GM21576 (cell line): ENCODE measurements at regions not wholly inside any gene's neighbourhood (a gene's known extent, or its start where the extent isn't known, plus 50 kb on each side); places are given as distances from the start of the nearest gene placed in this dataset.
"Not testable (repeated sequence)": the region's sequence is repeated elsewhere in the genome, so short reads cannot be mapped to it uniquely, and the experiment has no call there.

Experiments
- ATAC-seq: cut with Tn5 transposase; IDR thresholded peaks from one replicate; pipeline ENCODE4 v1.9.1; 2021; ENCODE audit warnings: mild to moderate bottlenecking, moderate library complexity; ENCODE audit not compliant: unreplicated experiment

DNA sequence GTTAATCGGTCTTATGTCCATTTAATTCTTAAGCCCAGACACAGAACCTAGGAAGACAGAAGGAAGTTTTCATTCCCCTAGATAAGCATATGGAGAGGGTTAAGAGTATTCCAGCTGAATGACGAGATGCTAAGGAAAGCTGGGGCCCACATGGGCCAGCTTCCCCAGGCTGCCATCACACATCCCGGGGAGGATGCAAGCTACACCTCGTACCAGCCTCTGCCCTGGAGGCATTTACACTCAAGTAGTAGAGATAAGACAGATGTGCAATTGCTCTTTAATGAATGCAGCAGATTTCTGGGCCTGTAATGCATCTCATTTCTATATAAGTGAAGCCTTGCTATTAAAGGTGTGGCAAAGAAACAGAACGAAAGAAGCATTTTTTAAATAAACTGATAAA, 144.5 kb downstream of the MEX3B start:
- no peak for ATAC-seq

DNA sequence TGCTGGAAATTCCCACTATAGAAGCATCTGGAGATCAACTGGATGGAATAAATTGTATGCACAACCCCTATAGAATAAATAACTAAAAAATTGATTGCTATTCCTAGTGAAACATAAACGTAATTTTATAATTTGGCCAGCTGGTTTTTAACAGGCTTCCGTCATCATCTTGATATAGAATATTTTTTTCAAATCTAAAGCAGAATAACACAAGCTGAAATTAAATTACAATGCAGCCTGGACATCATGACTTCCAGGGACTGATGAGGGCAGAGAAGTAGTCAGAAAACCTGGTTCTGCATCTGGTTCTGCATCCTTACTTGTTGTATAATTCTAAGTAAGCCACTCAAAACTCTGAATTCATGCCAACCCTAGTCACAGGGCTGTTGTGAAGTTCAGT, 146.1 kb downstream of the MEX3B start:
- ATAC-seq = no peak

DNA sequence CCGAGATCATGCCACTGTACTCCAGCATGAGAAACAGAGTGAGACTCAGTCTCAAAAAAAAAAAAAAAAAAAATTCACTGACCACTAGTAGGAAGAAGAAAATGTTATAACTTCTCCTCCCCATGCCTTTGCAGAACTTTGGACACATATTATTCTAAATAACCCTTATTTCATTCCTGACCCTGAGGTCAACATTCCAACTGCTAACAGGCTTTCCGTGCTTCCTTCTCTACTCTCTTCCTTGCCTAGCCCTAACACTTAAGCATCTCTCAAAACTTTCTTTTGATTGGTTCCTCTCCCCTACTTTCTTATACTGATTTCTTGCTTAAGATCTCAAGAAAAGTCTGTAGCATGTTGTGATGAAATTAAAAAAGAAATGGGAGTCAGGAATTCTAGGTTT, 146.8 kb downstream of the MEX3B start:
- no peak for ATAC-seq

DNA sequence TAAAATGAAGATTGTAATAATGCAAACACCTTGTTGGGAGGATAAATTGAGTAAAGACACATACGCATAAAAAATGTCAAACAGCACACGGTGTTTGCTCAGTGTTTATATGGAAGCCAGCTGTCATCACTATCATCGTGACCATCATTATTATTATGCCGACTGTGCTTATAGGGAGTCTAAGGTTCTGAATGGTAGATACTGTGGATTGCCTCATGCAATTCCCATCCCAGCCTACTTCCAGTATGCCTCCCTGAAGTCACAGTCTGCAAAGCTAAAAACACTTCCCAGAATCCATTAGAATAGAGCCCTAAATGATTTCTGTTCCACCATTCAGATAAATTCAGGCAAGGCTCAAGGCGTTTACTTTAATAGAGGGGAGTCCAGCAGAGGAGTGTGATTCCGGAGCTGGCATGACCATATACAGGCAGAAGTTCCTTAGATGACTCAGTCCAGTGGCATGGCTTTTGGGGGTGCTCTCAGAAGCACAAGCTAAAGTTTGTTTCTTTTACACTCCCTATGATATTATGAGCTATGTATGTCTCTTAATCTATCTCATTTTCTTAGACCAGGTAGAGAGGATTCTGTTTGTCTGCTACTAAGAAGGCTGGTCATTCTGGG, 148.7 kb downstream of the MEX3B start:
- no peak for ATAC-seq

DNA sequence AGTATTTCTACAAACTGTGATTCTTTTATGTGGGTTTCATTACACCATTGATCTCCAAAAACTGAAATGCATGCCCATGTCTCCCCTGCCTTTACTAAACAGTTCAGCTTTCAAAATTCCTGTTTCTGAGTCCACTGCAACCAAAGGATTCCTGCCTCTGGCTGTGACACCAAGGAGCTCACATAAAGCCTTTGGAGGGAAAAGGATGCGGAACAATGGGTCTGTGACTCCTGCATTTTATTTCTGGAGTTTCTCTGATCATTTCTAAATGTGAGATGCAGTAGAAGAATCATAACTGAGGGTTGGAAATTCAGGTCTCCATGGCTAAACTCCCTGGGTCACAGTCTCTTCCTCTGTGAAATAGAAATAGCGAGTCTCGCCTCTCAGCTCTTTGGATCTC, 149.5 kb downstream of the MEX3B start:
- ATAC-seq = no peak

DNA sequence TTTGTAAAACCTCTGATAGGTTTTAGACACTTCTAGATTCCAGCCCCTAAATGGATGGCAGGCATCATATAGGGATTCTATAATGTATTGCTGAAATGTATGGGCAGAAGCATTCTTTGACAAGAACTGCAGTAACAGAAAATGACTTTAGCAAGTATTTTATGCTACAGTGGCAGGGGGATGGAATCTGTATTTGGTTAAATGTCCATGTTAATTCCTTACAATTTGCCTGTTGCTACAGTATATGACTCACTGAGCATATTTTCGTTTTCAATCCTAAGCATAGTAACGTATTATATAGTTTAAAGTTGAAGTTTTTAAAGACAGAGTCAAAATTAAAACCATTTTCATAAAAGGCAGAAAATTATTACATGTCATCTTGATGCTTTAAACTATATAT, 150.1 kb downstream of the MEX3B start:
- no peak for ATAC-seq

DNA sequence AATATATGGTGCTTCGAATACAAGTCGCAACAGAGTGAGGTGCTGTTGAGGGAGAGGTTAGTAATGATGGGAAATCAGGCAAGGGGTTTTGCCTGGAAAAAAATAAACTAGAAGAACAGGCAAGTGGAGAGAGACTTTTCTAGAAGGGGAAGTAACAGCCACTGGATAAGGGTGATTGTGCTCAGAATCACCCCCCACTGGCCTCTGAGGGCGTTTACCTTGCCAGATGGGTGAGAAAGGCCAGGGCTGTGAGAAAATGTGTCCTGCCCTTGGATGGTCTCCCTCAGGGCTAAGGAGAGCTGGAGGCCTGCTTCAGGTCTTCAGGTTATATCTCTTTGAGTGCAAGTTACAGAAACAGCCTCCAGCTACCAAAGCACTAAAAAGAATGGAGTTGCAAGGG, 151.8 kb downstream of the MEX3B start:
- no peak for ATAC-seq

DNA sequence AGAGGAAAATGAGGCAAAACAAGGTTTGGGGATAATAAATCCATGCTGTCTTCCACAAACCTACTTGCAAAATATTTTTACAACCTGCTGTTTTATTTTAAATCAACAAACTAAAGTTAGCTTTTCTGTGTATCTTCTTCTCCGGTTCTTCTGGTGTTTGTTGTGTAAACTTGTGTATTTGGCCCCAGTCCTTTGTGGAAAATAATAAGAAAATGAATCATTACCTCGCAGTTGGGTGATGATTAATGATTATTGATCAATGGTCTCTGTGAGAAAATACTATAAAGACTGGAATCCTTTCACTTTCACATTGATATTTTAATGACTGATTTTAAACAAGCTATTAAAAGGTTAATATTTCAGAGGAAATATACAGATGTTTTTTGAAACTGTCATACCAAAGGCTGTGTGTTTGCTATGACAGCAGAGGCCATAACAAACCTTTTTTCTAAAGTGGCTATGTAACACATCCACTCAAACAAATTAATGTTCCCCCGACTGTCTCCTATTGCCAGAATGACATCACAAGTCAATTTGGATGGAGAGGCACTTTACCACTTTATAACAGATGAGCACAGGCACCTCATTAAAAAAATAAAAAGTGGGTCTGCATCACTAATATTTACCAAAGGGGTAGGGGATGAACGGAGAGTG, 152.5 kb downstream of the MEX3B start:
- no peak for ATAC-seq

DNA sequence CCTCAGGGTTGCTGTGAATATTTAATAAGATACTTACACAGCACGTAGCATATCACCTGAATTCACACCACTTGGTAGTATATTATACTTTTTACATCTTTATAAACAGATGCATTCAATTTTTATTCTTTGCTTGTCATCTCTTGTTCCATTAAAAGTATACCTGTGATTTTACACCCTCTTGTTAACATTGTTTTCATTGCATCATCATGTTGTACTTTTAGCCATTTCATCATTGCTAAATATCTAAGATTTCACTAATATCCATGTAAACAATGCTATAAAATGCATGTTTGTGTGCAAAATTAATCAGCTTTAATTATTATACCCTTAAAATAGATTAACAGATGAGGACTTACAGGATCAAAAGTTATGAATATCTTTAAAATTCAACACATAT, 155.3 kb downstream of the MEX3B start:
- no peak for ATAC-seq

DNA sequence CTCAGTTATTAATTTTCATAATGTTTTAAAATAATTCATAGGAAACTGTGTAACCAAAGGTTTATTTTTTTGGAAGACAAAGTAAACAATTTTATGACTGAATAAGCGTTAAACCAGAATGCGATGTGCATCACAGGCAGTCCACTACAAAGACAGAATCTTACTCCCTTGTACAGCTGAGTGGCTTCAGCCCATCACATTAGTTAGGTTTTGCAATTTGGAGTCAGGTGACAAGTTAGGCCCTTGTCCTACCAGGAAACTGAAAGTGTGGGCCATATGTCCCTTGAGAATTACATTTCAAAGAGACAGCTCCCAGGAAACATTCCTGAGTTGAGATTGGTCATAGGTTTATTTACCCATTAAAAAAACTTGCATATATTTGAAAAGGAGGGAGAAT, 156.3 kb downstream of the MEX3B start:
- ATAC-seq = no peak

DNA sequence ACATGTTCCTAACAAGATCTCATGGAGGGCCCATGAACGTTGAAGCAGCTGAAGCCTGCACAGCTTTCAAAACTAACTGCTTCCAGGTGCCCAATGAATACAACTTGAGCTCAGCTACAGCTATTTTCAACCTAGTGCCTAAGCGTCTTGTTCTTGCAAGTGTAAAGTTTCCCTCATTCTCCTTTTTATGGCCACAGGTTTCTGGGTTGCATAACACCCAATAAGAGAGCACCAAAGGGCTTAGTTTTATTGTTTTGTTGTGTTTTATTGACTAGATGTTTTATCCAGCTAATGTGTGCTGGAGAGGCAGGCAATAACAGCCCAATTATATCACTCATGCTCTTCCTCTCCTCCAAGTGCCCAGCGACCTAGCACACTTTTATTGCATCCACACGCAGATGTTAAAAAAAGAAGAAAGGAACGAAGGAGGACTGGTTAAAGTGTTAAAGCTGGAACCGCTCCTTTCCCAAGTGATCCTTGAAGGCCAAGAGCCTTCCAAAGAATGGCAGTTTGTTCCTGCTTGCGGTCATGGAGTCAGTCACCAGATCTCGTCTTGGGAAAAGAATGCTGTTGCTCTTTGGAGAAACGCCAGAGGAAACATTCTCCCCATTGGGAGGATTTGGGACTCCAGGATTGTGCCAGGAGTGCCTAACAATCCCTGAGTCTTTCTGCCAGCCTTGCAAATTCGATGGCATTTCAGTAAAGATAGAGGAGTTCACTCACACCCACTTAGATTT, 156.9 kb downstream of the MEX3B start:
- no peak for ATAC-seq

DNA sequence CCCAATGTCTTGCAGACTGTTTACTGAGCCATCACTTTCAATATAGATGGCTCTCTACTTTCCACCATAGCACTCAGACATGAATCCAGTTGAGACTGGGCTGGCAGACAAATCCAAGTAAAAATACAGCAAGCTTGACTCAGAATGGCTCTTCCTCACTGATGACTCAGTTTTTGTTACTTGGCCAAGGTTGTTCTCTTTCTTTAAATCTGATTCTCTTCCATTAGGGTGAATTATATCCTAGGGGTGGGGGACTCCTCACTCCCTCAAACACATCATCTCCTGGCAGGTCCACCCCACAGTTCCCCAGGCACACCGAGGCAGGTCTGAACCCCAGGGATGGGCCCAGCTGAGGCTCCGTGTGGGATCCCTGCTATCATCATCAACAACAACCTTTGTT, 157.9 kb downstream of the MEX3B start:
- ATAC-seq = no peak

DNA sequence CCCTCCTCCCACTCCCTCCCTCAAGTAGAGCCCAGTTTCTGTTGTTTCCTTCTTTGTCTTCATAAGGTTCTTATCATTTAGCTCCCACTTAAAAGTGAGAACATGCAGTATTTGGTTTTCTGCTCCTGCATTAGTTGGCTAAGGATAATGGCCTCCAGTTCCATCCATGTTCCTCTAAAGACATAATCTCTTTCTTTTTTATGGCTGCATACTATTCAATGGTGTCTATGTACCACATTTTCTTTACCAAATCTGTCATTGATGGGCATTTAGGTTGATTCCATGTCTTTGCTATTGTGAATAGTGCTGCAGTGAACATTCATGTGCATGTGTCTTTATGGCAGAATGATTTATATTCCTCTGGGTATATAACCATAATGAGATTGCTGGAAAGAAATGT, 158.6 kb downstream of the MEX3B start:
- not testable (repeated sequence) for ATAC-seq

DNA sequence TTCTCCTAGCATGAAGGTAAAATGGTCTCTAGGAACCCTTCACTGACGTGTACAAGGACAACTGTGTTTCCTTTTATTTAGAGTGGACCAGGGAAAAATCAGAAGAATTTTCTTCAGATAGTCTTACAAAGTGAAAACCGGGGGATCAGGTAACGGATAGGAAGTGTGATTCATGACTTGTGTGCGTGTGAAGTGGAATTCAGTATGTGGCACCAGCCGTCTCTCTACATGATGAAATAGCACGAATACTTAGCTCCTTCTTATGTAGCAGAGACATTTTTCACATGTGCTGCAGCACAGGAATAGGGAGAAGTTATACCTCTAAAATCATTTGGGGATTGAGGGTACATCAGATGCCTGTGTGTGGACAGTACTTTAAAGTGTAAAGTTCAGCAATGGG, 159.2 kb downstream of the MEX3B start:
- no peak for ATAC-seq

DNA sequence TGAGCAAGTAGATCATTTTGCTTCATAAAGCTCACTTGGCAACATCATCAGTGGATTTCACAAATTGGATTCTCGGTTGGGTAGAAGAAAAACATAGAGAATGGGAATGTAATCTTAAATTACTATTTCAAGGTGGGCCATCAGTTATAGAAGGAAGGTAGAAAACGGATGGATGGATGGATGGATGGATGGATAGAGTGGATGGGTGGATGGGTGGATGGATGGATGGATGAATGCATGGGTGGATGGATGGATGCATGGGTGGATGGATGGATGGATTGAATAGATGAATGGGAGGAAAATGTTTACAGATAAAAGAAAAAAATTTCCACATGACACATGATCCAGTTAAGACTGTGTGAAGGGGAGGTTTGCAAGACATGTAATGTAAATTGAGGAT, 159.7 kb downstream of the MEX3B start:
- no peak for ATAC-seq

DNA sequence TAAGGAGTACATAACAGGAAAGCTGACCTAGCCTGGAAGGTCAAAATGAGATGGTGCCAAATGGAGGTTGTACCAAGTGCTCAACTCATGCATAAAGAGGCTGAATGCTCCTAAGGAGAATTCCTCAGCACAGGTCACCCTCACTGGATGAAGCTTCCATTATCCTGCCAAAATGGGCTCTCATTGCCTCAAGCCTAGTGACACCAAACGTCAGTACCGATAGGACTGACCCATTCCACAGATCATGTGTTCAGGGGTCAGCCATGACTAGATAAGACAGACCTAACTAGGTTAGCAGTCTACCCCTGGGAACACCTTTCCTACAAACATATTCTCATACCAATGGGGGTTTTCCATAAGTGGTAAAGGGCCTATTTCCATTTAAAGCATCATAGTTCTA, 160.7 kb downstream of the MEX3B start:
- ATAC-seq = no peak

DNA sequence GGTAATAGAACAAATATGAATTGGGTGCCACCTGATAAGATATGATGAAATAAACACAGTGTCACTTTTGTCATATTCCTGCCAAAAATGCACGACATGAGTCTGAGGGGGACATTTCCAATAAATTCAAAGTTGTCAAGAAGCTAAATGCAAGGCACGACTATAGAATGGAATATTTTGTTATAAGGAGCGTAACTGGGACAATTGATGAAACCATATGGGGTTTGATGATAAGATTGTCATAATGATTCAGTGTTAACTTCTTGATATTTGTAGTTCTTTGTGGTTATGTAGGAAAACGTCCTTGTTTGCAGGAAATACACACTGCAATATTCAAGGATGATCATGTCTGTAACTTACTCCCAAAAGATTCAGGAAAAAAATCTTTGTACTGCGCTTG, 163.3 kb downstream of the MEX3B start:
- no peak for ATAC-seq

DNA sequence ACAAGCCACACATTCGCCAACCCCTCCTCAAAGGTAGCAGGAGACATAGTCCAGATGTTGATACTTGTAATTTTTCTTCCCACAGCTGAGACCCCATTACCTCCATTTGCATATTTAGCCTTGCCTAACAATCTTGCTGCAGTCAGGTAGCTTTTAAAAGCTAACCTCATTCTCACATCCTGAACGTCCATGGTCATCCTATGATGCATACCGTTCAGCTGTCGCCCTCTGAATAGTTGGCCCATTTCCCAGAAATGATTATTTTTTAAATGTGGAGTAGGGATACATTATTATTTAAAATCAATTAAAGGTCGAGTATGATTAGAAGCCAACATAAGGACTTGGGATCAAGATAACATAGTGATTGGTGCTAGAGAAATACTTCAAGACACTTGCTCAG, 165.0 kb downstream of the MEX3B start:
- ATAC-seq = no peak

DNA sequence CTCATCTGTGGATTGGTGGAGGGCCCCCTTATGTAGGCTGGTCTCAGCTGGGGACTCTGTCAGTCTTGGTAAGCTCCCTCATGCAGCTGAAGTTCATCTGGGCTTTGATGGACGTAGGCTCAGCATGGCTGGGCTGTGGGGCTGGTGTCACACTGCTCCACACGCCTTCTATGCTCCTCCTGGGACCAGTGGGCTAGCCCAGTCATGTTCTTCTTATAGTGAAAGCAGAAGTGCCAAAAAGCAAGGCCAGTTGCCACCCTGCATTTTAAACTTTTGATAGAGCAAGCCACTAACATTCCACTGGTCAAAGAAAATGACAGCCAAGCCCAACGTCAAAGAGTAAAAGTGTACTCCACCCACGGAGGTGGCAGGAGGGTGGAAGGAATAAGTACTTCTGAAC, 165.5 kb downstream of the MEX3B start:
- no peak for ATAC-seq

DNA sequence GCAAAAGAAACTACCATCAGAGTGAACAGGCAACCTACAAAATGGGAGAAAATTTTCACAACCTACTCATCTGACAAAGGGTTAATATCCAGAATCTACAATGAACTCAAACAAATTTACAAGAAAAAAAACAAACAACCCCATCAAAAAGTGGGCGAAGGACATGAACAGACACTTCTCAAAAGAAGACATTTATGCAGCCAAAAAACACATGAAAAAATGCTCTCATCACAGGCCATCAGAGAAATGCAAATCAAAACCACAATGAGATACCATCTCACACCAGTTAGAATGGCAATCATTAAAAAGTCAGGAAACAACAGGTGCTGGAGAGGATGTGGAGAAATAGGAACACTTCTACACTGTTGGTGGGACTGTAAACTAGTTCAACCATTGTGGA, 170.1 kb downstream of the MEX3B start:
- ATAC-seq = not testable (repeated sequence)

DNA sequence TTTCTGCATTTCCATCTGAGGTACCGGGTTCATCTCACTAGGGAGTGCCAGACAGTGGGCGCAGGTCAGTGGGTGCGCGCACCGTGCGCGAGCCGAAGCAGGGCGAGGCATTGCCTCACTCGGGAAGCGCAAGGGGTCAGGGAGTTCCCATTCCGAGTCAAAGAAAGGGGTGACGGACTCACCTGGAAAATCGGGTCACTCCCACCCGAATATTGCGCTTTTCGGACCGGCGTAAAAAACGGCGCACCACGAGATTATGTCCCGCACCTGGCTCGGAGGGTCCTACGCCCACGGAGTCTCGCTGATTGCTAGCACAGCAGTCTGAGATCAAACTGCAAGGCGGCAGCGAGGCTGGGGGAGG, 175.1 kb downstream of the MEX3B start:
- not testable (repeated sequence) for ATAC-seq

DNA sequence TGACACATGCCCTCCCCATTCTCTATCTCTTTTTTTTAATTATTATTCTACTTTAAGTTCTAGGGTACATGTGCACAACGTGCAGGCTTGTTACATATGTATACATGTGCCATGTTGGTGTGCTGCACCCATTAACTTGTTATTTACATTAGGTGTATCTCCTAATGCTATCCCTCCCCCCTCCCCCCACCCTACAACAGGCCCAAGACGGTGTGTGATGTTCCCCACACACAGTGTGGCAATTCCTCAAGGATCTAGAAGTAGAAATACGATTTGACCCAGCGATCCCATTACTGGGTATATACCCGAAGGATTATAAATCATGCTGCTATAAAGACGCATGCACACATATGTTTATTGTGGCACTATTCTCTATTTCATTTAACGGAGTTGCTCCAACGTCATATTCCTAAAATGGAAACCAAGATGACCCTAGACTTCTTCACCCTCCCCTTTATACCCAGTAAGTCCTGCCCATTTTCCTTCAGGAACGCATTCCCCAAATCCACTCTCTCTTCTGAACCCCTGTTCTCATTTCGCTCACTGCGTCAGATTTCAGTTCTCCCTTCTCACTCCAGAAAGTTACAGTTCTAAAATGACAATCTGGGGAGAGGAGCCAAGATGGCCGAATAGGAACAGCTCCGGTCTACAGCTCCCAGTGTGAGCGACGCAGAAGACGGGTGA, 175.6 kb downstream of the MEX3B start:
- ATAC-seq = not testable (repeated sequence)
